HG03565 (cell line): ENCODE measurements at regions not wholly inside any gene's neighbourhood (a gene's known extent, or its start where the extent isn't known, plus 50 kb on each side); places are given as distances from the start of the nearest gene placed in this dataset.

Experiments
- ATAC-seq: cut with Tn5 transposase; IDR thresholded peaks from one replicate; pipeline ENCODE4 v1.9.1; 2021; ENCODE audit warnings: mild to moderate bottlenecking, moderate library complexity; ENCODE audit not compliant: unreplicated experiment

GRCh38 chr22:49626361-49627216, 201.1 kb downstream of the BRD1 start:
- no peak for ATAC-seq

GRCh38 chr22:49624421-49625177, 203.1 kb downstream of the BRD1 start:
- ATAC-seq = no peak

DNA sequence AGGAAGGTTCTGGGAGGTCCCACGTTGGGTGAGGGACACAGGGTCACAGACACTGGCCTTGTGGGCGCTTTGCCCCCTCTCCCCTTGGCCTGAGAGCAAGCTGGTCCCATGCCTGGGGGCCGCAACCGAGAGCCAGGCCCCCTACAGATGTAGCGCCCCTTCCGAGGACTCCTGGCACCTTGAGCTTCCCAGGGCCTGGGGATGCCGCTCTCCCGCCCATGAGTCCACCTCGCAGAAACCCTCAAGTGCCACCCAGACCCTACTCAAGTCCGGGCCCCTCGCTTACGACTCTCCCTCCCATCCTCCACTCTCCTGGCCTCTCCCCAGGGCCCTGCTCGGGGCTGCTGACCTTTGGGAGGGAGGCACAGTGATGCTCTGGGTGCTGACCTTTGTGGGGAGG, 204.0 kb downstream of the BRD1 start:
- no peak for ATAC-seq

DNA sequence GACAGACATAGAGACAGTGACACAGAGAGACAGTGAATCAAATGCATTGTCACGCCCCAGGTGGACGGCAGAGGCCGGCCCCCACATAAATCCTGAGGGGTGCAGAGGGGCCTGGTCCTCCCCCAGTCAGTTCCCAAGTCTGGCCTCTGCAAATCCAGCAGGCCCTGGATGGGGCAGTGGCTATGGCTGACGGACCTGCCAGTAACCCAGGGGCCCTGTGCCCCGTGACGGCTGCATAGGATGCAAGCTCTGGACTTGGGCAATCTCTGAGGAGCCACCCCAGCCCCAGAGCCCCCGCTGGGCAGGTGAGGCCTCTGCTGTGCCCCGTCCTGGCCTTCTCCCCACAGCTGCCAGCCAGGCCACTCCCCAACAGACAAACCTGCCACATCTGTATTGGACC, 204.5 kb downstream of the BRD1 start:
- ATAC-seq = no peak

DNA sequence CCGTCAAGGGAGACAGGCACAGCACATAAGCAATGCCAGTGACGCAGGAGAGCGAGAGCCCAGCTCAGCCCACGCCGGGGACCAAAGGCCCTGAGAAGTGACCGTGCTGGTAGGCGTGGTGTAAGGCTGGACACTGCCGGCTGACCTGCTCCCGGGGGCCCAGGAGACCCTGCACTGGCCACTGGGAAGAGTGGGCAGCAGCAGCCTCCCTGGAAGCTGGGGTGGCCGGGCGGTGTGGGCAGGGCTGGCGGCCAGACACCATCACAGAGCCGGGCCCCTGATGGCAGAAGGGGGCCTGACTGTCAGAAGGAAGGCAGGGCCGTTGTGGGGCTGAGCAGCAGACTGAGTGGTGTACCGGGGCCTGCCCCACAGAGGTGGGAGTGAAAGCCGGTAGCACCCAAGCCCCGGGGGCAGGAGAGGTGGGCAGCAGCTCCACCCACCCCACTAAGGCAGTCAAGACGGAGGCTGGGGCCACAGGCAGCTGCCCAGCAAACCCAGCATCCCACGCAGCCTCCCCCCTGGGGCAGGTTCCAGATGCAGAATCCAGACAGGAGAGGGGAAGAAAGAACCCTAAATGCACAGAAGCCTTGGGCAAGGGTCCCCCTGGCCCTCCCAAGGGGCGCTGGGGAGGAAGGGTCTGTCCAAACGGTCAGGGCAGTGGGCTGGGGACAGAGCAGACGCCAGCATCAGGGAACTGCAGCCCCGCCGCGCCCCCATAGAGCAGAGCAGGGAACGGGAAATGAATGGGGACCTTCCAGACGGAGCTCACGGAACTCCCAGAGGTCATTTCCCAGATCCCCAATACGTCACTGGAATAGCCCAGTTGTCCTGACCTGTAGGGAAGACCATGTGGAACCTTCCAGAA, 205.2 kb downstream of the BRD1 start:
- no peak for ATAC-seq

- no peak for ATAC-seq
Measured at GRCh38 chr22:49621601-49622210, 206.0 kb downstream of the BRD1 start.

DNA sequence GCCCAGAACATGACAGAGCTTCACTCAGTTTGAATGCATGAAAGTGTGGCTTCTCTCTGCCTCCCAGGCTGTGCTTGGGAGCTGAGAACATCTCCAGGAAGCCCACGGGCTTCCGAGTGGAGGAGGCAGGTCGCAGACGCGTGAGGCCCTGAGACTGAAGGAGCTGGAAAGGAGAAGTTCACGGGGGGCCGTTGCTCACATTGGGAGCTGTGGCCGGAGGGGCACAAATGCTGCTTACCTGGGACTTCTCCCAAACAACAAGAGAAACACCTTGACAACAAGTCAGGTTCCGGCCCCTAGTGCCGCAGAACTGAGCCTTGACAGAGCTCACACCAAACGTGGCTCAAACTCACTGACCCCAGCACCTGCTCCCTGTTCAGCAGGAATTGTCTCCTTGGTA, 207.0 kb downstream of the BRD1 start:
- no peak for ATAC-seq

GRCh38 chr22:49620003-49620556, 207.6 kb downstream of the BRD1 start:
- ATAC-seq = no peak

GRCh38 chr22:49619301-49619700, 208.4 kb downstream of the BRD1 start:
- no peak for ATAC-seq

DNA sequence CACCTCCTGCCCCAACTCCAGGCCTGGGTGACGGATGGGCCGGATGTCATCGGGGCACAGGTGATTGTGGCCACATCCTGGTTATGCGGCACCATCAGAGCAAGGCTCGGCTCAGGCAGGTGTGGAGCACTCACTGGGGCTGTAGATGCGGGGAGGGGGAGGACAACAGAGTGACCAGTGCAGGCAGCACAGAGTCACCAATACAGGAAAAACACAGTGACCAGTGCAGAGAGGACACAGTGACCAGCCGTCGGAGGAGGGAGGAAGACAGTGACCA, 209.1 kb downstream of the BRD1 start:
- ATAC-seq = no peak

- no peak for ATAC-seq
Measured at GRCh38 chr22:49617866-49618676, 209.6 kb downstream of the BRD1 start.

- ATAC-seq = no peak
Measured at GRCh38 chr22:49617264-49617663, 210.4 kb downstream of the BRD1 start.

DNA sequence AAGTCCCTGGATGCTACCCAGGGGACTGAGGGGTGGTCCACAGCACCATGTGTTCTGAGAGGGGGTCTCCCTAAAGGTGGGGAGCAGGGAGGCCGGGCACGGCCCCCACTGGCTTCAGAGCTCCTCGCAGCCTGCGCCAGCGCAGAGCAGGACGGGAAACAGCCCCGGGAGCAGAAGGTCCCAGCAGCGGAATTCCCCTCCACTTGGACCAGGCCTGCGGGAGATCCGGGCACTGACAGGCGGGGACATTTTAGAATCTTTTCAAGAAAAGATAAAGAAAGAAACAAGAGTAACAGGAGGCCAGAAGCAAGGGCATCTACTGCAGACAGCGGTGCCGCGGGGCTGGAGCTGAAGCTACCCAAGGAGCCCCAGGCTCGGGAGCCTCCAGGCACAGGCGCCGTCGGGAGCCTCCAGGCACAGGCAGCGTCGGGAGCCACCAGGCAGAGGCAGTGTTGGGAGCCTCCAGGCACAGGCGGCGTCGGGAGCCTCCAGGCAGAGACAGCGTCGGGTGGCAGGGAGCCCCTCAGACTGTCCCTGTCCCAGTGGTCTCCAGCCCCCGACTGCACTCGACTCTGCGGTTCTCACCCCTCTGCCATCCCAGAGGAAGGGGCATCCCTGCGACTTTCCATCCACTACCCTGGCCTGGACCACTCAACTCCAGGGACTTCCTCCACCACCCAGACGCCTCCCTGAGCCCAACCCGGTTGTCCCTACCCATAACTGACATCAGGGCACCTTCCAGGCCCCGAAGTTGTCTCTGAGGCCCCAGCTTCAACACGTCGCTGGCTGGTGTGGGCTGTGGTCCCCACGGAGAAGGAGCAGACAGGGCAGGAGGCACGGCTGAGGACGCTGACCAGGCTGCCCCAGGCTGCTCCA, 211.1 kb downstream of the BRD1 start:
- no peak for ATAC-seq

DNA sequence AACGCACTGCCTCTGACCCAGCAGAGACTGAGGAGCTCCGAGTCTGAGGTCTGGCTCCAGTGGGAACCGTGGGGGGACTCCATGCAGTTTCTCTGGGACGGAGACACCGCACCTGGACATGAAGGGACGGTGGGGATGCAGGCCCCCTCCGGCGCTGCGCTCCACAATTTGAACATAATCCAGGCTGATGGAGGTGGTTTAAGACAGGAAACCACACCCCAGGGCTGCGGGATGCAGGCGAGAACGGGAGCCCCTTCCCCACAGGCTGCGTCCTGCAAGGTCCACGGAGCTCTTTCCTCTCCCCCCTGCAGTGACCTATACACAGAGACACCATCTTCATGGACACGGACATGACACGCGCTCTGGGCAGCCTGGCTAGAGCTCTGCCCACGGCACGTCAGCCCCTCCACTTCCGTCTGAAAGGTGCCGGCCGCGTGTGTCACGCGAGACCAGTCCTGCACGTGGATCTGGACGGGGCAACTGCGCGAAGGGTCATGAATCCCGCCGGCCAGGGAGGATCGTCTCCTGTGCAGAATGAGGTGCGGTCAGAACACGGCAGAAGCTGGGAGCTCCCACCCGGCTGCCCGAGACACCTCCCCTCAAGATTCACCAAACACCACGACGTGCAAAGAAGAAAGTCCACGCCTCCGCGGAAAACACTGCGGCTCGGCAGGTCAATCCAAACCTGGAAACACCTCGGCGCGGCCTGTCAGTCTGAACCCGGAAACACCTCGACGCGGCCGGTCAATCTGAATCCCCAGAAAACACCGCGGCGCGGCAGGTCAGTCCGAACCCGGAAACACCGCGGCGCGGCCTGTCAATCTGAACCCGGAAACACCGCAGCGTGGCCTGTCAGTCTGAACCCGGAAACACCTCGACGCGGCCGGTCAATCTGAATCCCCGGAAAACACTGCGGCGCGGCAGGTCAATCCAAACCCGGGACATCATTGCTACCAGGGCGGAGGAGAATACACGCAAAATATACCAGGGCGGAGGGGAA, 212.4 kb downstream of the BRD1 start:
- ATAC-seq = no peak

- ATAC-seq = no peak
Measured at GRCh38 chr22:49613511-49614270, 214.0 kb downstream of the BRD1 start.

DNA sequence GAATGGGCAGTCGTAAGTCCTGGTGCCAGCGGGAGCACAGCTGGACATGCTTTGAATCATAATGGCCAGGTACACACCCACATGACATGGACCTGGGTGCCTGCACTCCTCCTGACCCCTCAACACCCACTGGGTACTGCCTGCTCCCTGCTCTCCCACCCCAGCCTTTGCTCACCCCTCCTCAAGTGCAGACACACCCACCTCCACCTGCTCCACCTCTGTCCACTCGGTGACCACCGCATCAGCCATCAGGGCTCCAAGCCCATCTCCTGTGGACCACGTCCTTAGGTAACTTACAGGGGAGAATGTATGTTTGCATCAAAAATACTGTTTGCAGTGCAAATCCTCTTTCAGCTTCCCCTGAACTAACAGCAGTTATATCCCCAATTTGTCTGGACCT, 214.6 kb downstream of the BRD1 start:
- ATAC-seq = no peak
